ENCODE measurements at regions not wholly inside any gene's neighbourhood (a gene's known extent, or its start where the extent isn't known, plus 50 kb on each side); places are given as distances from the start of the nearest gene placed in this dataset.

DNA sequence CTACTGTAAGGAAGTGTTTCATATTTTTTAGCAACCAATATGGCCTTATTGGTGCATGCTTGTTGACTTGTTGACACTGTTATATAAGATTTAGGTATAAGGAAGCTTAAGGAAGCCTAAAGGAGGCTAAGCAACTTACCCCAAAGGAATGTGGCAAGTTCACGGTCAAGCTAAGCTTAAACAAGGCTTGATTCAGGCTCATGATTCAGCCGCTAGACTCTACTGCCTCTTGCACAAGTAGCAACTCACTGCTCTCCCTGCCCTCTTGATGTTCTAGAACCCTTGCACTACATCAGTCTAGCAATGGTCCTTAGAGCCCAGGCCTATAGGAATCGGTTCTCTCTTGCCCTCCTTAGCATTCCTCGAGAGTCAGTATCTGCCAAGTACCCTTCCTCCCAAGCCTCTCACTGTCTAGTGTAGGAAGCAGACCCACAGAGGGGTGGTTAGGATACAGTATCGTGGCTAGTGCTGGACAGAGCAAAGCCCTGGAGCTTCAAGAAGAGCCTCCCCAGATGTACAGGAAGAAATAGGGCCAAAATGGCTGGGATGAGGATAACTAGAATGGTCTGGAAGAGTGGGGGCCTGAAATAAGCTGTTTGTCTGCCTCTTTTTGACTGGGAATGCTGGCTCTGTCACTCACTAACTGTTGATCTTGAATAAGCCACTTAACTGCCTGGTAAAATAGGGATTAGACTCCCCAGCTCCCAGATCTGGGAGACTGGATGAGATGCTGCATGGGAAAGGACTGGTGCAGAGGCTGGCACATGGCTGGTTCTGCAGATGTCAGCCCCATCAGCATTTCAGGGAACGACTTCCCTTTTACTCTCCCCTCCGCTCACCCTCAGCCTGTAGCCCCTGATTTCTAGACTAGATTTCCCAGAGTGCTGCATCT lies 122.2 kb downstream of the NAV1 start:
- TF ChIP-seq, protein P1, sequence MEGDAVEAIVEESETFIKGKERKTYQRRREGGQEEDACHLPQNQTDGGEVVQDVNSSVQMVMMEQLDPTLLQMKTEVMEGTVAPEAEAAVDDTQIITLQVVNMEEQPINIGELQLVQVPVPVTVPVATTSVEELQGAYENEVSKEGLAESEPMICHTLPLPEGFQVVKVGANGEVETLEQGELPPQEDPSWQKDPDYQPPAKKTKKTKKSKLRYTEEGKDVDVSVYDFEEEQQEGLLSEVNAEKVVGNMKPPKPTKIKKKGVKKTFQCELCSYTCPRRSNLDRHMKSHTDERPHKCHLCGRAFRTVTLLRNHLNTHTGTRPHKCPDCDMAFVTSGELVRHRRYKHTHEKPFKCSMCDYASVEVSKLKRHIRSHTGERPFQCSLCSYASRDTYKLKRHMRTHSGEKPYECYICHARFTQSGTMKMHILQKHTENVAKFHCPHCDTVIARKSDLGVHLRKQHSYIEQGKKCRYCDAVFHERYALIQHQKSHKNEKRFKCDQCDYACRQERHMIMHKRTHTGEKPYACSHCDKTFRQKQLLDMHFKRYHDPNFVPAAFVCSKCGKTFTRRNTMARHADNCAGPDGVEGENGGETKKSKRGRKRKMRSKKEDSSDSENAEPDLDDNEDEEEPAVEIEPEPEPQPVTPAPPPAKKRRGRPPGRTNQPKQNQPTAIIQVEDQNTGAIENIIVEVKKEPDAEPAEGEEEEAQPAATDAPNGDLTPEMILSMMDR (IDR thresholded peaks at IDR 0.05; ENCODE audit: control insufficient read depth, extremely low read depth, insufficient read depth): no peak
- H3K4me3 ChIP-seq (ENCODE audit: low read depth, low read length): no peak overlapping the region
- no peak for DNase-seq (ENCODE audit: low read depth)

DNA sequence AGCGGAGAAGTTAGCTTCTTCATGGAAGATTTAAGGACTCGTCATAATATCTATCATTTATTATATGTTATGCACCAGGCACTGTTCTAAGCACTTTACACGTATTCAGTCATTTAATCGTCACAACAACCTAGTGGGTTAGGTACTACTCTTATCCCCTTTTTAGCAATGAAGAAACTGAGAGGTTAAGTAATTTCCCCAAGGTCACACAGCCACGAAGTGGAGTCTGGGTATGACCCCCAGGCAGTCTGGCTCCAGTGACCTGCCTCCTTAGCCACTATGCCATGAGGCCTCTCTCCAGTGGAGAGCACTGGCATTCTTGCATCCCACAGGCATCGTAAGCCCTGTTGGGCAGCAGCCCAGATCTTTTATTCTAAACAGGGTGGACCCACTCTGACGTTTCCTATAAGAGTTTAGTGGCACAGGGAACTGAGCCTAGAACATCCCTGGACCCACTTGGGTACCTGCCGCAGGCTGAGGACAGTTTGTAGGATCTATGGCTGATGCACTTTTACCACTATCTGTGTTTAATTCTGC lies 123.0 kb downstream of the NAV1 start:
- TF ChIP-seq, protein P1 (IDR thresholded peaks at IDR 0.05; ENCODE audit: control insufficient read depth, extremely low read depth, insufficient read depth): no peak
- H3K4me3 ChIP-seq (ENCODE audit: low read depth, low read length): no peak overlapping the region
- no peak for DNase-seq (ENCODE audit: low read depth)

DNA sequence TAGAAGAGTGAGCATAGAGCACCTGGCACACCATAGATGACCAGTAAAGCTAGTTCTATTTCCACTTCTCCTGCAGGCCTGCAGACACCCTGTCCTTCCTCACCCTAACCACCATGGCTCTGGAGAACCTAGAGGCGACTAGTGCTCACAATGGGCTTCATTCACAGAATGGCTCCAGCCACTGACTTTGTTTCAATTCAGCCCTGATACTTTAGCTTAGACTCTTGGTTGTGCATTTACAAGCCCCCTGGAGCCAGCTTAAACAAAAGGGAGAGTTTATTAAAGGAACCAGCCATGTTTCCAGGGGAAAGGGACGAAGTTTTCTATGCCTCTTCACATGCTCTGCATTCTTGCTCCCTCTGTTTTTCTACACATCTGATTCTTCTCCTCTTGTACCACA lies 123.7 kb downstream of the NAV1 start:
- DNase-seq (ENCODE audit: low read depth): no peak
- TF ChIP-seq, protein P1 (IDR thresholded peaks at IDR 0.05; ENCODE audit: control insufficient read depth, extremely low read depth, insufficient read depth): no peak
- H3K4me3 ChIP-seq (ENCODE audit: low read depth, low read length): no peak overlapping the region

DNA sequence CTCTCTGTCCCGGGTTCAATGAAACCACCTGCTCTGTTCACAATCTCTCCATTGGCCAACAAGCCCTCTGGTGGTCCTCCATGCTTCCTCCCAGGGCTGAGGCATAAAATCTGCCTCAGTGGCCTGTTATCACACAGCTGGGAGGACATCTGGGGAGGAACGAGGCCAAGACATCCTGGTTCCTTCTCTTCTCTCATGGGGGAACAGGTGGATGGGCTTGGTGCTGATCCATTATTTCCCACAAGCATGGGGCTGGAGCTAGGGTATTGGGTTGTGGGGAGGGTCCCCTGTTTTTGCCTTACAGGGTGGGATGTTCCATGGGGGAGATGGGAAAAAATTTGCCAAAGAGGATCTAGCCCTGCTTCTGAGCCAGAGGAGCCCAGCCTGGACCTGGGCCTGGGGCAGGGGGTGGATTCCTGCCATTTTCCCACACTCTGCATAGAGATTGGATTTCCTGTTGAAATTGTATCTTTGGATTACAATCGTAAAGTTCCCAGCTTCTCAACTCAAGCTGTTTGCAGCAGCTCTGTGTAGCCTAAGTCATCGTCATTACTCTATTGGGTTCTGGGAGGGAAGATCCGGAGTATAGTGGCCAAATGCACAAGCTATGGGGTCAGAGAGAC lies 124.7 kb downstream of the NAV1 start:
- TF ChIP-seq, protein P1 (IDR thresholded peaks at IDR 0.05; ENCODE audit: control insufficient read depth, extremely low read depth, insufficient read depth): no peak
- no peak for DNase-seq (ENCODE audit: low read depth)
- H3K4me3 ChIP-seq (ENCODE audit: low read depth, low read length): no peak overlapping the region

DNA sequence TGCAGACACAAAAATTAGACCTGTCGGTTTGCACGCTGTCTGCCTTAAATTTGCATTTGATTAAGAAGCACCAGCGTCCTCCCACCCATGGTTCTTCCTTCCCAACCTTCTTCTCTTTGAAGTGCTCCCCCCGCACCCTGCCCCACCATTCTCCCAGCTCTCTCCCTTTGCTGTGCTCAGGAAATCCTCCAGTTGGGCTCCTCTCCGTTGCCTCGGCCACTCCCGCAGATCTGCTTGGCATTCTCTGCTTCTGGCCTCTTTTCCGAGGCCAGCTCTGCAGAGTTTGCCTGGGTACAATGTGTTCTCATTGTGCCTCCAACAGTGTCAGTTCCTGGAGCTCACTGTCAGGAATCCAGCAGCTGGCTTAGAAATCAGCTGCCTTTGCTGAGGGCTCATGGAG lies 126.1 kb downstream of the NAV1 start:
- TF ChIP-seq, protein P1 (IDR thresholded peaks at IDR 0.05; ENCODE audit: control insufficient read depth, extremely low read depth, insufficient read depth): no peak
- no peak overlapping the region for H3K4me3 ChIP-seq (ENCODE audit: low read depth, low read length)
- no peak for DNase-seq (ENCODE audit: low read depth)

DNA sequence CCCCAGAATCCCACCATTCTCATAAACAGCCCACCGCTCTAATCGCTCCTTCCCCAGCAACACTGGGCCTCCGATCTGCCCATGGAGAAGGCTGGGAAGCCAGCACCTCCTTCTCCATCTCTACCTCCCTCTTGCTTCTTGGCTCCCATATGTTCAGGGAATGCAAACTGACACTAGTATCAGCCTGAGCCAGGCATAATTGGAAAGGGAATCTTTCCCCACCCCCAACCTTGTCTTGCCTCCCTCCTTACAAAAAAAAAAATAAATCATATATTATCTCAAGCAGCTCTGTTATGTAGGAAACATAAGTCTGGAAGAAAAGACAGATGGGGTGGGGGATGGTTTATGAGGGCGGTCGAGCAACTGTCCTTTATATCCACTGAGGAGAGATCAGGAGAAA lies 127.2 kb downstream of the NAV1 start:
- DNase-seq (ENCODE audit: low read depth): no peak
- TF ChIP-seq, protein P1 (IDR thresholded peaks at IDR 0.05; ENCODE audit: control insufficient read depth, extremely low read depth, insufficient read depth): no peak
- H3K4me3 ChIP-seq (ENCODE audit: low read depth, low read length): no peak overlapping the region
